DMS 273 (cell line): ENCODE measurements at regions not wholly inside any gene's neighbourhood (a gene's known extent, or its start where the extent isn't known, plus 50 kb on each side); places are given as distances from the start of the nearest gene placed in this dataset.

Experiments
- DNase-seq: peaks from one replicate; lab custom pipeline; 2025; ENCODE audit not compliant: unreplicated experiment; lab: John Stamatoyannopoulos, UW

DNA sequence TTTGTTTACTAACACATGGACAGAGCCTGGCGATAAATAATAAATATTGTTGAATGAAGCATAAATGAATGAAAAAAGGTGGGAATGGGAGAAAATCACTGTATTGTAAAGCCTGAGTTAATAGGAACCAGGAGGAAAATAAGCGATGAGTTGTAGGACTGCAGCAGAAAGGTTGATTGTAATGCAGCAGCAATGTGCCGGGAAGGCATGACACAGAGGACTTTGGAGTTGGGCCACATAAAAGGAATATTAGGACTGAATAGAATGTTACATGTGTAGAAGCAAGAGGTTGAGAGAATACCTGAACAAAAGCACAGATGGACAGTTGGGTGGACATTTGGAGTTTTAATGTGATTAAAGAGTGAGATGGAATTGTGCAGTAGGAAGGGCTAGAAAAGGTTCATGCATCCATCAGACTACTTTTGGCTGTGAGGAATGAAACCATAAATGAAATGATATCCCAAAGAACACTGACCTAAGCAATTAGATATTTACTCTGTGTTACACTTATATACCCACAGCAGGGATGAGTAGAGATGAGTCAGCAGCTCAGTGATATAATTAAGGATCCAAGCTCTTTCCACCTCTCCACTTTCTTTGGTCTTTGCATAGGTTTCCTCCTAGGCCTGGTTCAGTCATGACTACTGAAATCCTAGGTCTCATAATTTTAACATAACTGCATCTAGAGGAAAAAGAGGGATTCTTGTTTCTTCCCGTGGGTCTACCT, 55.4 kb downstream of the CCER1 start:
- no peak for DNase-seq

DNA sequence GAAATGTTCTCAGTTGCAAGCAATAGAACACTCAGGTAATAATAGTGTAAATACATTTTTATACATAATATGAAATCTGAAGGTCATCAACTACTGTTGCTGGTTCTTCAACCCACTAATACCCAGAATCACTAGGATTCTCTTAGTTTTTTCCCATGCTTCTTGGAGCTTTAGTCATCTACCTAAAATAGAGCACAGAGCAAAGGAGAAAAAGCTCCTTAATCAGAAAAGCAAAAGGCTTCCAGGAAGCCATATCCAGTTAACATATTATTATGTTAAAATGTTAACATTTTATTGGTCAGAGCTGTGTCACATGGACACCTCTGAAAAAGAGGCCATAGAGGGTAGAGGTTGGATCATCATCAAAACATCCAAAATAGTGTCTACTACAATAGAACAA, 57.0 kb downstream of the CCER1 start:
- no peak for DNase-seq

GRCh38 chr12:90897316-90897715, 57.7 kb downstream of the CCER1 start:
- no peak for DNase-seq

GRCh38 chr12:90896821-90897220, 58.2 kb downstream of the CCER1 start:
- no peak for DNase-seq

DNA sequence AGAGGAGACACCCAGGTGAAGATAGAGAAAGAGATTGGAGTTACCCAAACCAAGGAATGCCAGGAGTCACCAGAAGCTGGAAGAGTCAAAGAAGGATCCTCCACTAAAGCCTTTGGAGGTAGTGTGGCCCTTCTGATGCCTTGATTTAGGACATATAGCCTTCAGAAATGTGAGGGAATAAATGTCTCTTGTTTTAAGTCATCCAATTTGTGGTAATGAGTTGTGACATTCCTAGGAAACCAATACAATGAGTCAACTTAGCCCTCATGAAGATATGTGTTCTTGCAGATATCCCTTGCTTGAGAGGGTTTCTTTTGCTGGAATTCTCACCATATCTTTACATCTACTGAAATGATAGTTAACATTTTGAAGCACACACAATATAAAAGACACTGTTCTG, 58.8 kb downstream of the CCER1 start:
- no peak for DNase-seq

DNA sequence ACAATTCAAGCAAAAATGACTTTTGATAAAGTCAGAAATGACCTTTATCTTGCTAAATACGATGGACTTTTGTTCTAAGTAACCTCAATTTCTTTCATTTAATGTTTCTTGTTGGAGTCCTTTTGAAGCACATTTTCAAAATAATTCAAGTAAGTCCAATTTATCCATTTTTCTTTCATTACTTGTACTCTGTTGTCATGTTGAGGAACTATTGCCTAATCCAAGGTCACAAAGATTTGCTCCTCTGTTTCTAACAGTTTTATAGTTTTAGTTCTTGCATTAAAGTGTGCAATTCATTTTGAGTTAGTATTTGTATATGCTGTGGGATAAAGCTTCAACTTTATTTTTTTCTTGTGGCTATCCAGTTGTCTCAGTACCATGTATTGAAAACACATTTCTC, 66.7 kb downstream of the CCER1 start:
- DNase-seq: no peak

- no peak for DNase-seq
Measured at GRCh38 chr12:90883456-90883855, 71.5 kb downstream of the CCER1 start.

DNA sequence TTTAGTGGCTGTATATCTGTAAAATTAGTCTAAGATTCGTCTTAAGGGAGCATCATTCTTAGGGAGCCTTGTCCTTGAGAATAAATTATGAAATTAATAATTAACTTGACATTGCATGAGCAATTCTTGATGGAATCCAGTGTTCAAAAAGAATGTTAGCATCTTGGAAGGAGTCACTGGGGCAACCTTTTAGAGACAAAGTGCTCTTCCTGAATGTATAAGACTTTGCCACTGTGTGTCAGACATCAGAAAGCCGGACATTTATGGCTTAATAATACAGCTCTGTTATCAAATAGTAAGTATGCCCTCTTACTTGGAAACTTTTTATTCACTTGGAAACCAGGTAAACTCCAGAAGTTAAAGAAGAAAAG, 83.3 kb downstream of the CCER1 start:
- DNase-seq: no peak

DNA sequence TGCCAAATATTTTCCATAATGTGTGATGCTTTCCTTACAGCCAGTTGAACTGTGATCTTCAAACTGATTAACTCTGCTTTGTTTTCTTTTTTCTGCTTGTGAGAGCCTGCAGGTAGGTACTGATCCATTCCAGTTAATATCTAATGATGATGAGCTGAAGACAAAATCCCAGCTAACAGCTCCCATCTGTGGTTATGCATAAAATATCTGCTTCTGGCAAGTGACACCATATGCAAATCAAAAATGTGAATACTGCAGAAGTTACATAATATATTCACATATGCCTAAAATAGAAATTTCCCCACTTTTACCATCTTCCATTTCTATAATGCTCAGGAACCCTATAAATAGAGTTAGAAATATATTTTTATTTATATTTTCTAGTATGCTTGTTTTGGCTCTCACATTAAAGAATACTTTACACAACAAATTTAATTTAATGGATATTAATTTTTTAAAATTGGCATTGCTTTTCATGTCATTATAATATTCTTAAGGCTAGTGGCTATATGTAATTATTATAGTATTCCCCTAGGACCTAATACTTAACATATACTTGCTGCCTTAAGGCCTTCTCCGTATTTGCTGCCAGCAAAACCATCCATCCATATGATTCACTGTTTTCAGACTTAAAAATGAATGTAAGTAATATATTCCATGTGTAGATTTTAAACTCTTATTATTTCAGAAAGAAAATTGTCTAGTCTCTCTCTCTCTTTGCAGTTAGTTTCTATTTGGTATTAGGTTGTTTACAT, 83.8 kb downstream of the CCER1 start:
- no peak for DNase-seq

GRCh38 chr12:90868626-90869025, 86.3 kb downstream of the CCER1 start:
- no peak for DNase-seq

DNA sequence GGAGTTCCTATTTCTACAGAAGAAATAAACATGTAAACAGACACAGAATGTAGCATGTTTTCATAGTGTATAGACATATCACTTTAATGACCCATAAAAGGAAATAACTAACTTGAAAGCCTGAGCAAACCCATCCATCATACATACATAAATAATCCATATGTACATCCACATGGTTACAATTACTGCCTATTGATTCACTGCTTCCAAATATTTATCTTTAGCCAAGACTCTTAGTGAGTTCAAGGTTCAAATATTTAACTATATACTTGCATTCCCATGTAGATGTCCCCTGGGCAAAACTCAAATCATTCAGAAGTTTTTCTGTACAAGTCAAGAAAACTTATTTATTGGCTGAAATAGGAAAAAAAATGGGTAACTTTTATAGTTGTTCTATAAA, 95.4 kb downstream of the CCER1 start:
- DNase-seq: no peak

- DNase-seq: peak; percentile 16
Measured at GRCh38 chr12:90858252-90858651, 96.7 kb downstream of the CCER1 start.

DNA sequence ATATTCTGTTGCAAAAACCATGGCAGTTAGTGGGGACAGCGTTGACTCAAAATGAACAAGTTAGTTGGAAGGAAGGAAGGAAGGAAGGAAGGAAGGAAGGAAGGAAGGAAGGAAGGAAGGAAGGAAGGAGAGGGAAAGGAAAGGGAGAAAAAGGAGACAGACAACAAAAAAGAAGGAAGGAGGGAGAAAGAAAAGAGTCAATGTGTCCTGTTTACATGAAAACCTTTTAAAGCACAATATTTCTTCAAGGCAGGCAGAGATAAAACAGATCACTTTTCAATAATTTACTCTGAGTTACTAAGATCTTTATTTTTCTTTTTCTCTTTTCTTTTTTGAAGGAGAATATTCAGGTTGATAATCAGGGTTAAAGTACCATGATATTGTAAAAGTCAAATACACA, 99.4 kb downstream of the CCER1 start:
- DNase-seq: no peak

DNA sequence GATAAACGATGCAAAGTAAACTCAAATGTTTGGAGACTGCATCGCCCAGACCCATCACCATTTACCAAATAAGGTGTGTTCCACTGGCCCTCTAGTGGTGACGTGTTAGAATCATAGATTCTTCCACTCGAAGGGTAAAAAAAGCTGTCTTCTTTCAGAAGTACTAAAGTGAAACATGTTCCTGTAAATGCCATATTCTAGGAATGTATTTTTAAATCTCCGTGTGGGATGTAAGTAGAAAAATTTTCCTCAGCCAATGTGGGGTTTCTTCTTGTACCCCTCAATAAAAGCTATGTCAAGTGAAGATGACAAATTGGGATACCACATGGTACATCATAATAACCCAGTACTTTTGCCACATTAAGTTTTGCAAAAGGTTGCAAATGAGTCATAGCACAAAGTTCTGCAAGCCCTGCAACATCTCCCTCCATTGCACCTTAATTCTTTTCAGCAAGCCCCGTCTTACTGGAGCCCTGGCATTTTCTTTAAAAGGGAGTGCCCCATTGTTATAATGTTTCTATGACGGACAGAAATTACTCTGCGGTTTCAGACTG, 100.8 kb downstream of the CCER1 start:
- peak; percentile 62 for DNase-seq

- peak; percentile 4 for DNase-seq
Measured at GRCh38 chr12:90851800-90852718, 102.9 kb downstream of the CCER1 start.

GRCh38 chr12:90842477-90842876, 112.5 kb downstream of the CCER1 start:
- DNase-seq: no peak

DNA sequence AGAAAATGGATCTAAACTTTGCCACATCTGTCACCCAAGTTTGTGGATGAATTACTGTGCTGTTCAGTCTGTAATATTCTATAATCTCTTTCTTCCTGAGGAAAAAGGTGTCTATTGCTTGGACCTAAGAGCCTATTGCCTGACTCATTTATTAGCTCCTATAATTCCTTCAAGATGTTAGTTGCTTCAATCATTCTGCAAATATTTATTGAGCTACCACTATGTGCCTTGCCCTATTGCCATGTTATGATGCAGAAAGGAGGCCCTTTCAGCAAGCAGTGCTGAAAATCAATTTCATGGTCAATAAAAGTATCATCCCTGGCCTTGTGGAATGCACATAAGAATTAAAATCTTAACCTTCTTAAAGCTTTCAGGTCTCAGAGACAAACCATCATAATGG, 113.6 kb downstream of the CCER1 start:
- no peak for DNase-seq

- DNase-seq: no peak
Measured at GRCh38 chr12:90839346-90839745, 115.6 kb downstream of the CCER1 start.

DNA sequence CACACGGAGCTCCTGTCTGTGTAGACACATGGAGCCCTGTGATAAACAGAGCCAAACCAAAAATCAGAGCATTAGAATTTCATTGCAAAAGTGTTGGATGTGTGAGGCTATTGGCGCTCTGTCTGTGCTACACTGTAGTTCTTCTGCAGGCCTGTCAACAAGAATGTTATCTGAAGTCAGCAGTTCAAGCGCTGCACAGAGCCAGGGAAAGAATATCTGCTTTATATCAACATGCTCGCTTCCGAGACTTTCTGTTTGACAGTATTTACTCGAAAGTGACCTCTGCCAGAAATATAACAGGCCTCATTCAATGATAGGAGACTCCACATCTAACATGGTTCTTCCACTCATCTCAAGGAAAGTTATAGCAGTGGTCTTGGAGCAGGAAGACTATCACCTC, 118.3 kb downstream of the CCER1 start:
- no peak for DNase-seq

- DNase-seq: no peak
Measured at GRCh38 chr12:90833228-90833627, 121.7 kb downstream of the CCER1 start.

- DNase-seq: no peak
Measured at GRCh38 chr12:90832427-90832826, 122.5 kb downstream of the CCER1 start.
